Head of caudate nucleus (tissue), 42 donors: ENCODE measurements at regions not wholly inside any gene's neighbourhood (a gene's known extent, or its start where the extent isn't known, plus 50 kb on each side); places are given as distances from the start of the nearest gene placed in this dataset.

ENCODE experiments used
- DNase-seq, 42 donors: peaks; one replicate each; pipeline versions ENCODE4 v3.0.0 to v3.0.0-alpha.2; 2020 to 2021; ENCODE audit warnings: mixed read lengths in 7 of 42
- intact Hi-C: fragments of 100-400 bp; cut with DNase I; formaldehyde crosslinking; loops from one replicate; pipeline ENCODE4 v1.15.0; 2022

GRCh38 chr18:47618758-47619157 is 311.7 kb downstream of the SMAD2 start:
- peak in 1 of 42 donors; percentile 24 for DNase-seq
- intact Hi-C loops: no loop called here

GRCh38 chr18:47615043-47615442 is 315.4 kb downstream of the SMAD2 start:
- intact Hi-C loops: no loop called here
- DNase-seq: peak in 1 of 42 donors; percentile 9

GRCh38 chr18:47613929-47614328 is 316.5 kb downstream of the SMAD2 start:
- peak in 1 of 42 donors; percentile 4 for DNase-seq
- intact Hi-C loops: no loop called here

GRCh38 chr18:47611649-47612048 is 318.8 kb downstream of the SMAD2 start:
- intact Hi-C loops: no loop called here
- DNase-seq: no peak

DNA sequence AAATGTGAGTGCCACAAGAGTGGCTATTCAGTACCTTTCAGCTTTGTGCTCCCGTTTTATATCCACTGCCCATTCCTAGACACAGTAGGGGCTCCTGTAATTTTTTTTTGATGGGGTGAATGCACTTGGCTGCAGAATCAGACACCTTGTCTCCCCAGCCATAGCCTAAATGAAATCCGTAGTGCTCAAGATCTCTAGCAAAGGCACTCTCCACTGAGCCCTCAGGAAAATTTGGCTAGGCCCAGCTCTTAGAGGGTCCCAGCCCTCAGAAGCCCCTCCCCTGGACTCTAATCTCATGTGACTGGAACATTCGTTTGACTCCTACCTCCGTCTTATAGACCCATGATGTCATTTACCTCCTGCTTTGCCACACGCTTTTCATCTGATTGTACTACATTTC is 323.9 kb downstream of the SMAD2 start:
- intact Hi-C loops: no loop called here
- DNase-seq: no peak

- DNase-seq: no peak
- intact Hi-C loops: no loop called here
Measured at GRCh38 chr18:47605093-47605492, 325.4 kb downstream of the SMAD2 start.

DNA sequence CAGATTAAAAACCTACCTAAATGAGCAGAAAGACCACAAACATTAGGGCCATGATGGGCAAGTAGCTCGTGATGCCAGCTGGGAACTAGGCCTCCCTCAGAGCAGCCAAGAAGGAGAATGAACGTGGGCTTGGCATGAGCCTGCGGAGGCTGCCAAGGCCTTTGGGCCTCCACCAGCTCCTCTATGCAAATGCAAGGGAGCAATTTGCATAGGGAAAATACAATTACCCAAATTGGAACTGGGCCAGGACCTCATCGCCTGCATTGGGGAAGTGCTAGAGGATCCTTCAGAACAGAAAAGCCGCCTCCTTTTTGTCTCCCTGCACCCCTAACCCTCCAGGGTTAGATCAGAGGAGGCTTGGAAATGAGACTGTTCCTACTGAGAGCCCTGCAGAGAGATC is 326.4 kb downstream of the SMAD2 start:
- DNase-seq: peak in 1 of 42 donors; percentile 11
- intact Hi-C loops: no loop called here

DNA sequence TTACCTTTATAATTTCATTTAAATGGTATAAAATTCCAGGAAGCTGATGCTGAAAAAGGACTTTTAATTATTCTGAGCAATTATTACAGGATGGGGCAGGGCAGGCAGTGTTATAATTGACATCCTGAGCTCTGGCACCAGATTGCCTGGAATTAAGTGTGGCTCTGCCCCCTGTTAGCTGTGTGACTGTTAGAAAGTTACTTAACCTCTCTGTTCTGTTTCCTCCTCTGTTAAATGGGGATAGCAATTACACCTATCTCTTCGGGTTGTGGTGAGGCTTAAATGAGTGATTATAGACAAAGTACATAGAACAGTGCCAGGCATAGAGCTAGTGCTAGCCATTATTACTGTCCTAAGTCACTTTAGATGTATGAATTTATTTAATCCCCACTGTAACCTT is 327.3 kb downstream of the SMAD2 start:
- intact Hi-C loops: no loop called here
- no peak for DNase-seq

DNA sequence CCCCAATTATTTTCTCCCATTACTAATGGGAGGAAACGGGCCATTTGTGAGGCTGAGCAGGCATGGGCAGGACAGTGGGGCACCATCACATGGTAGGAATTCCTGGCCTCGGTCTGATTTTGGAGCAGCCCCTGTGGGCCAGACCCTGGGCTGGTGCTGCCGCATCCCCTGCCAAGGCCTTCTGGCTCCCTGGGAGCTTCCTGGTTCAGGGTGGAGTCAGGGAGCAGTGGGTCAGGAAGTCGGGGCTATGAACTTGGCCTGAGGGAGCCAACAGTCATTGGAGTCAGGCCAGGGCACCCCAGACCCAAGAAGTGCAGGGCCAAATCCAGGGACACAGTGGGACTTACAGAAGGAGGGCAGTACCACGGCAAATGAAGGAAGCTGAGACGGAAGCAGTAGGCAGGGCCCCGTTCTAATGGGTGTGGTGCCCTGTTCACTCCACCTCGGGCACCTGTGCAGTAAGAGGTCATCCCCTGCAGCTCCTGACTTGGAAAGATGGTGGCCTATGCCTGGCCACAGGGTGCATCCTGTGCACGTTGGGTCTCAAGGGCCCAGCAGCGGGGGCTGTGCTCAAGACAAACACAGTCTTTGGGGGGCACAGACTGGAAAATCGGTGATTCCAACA is 328.1 kb downstream of the SMAD2 start:
- intact Hi-C loops: no loop called here
- DNase-seq: no peak

- DNase-seq: no peak
- intact Hi-C loops: no loop called here
Measured at GRCh38 chr18:47601581-47602272, 328.7 kb downstream of the SMAD2 start.

GRCh38 chr18:47595831-47596501 is 334.5 kb downstream of the SMAD2 start:
- DNase-seq: peak in 4 of 42 donors; percentile 11 to 25 (median 16)
- intact Hi-C loops: no loop called here

GRCh38 chr18:47594621-47595086 is 335.8 kb downstream of the SMAD2 start:
- intact Hi-C loops: no loop called here
- peak in 36 of 42 donors; percentile 7 to 65 (median 32) for DNase-seq

- DNase-seq: peak in 28 of 42 donors; percentile 7 to 60 (median 22)
- intact Hi-C loops: no loop called here
Measured at GRCh38 chr18:47593744-47594472, 336.6 kb downstream of the SMAD2 start.

- intact Hi-C loops: no loop called here
- DNase-seq: no peak
Measured at GRCh38 chr18:47591429-47591828, 339.0 kb downstream of the SMAD2 start.

- intact Hi-C loops: no loop called here
- no peak for DNase-seq
Measured at GRCh38 chr18:47587587-47587986, 336.1 kb upstream of the SKOR2 start.

GRCh38 chr18:47586418-47587070 is 335.1 kb upstream of the SKOR2 start:
- DNase-seq: peak in 2 of 42 donors; percentile 5 to 16
- intact Hi-C loops: no loop called here

DNA sequence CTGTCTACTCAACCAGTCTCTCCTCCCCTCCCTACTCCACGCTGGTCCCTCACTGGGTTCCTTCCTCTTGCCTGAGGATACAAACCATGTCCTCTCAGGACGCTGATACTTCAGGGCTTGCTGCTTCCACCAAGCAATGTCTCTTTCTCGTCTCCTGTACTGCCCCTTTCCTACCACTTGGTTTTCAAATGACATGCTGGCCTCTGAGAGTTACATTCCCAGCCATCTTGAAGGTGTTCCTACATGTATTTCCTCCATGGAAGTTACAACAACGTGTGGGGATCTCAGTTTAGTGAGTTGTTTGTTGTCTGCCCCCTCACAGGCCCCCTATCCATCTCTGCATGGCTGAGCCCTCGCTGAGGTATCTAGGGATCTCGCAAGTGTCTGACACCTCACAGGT is 334.5 kb upstream of the SKOR2 start:
- intact Hi-C loops: no loop called here
- no peak for DNase-seq

- DNase-seq: no peak
- intact Hi-C loops: no loop called here
Measured at GRCh38 chr18:47585136-47585535, 333.7 kb upstream of the SKOR2 start.

- DNase-seq: no peak
- intact Hi-C loops: no loop called here
Measured at GRCh38 chr18:47582093-47582492, 330.6 kb upstream of the SKOR2 start.
